CD8-positive, alpha-beta memory T cell (primary cell): ENCODE measurements at regions not wholly inside any gene's neighbourhood (a gene's known extent, or its start where the extent isn't known, plus 50 kb on each side); places are given as distances from the start of the nearest gene placed in this dataset.
"Not testable (repeated sequence)": the region's sequence is repeated elsewhere in the genome, so short reads cannot be mapped to it uniquely, and the experiment has no call there.

Source experiments
- CTCF ChIA-PET: fragments of 350-600 bp; sonication (Branson Sonifier 250); formaldehyde crosslinking; loops from one replicate; lab custom pipeline; 2021; ENCODE audit warnings: antibody characterized with exemption; lab: Charles Lee
- POLR2A ChIA-PET: fragments of 350-600 bp; sonication (Branson Sonifier 250); formaldehyde crosslinking; loops from one replicate; lab custom pipeline; 2021; ENCODE audit warnings: antibody characterized with exemption; lab: Charles Lee
- DNase-seq, 5 donors: peaks; one replicate each; pipeline versions ENCODE4 v3.0.0 to v3.0.0-alpha.2; 2020 to 2022; ENCODE audit warnings: mixed read lengths in 1 of 5
- H3K27ac ChIP-seq: one replicate; pipeline ENCODE4 v1.7.0; 2013; ENCODE audit warnings: low read depth, mild to moderate bottlenecking, low read length, moderate library complexity
- H3K27me3 ChIP-seq: 2 replicates; pipeline ENCODE4 v1.7.0; 2013; ENCODE audit warnings: low read length, mild to moderate bottlenecking; ENCODE audit not compliant: insufficient read depth, poor library complexity, severe bottlenecking
- H3K36me3 ChIP-seq: 2 replicates; pipeline ENCODE4 v1.7.0; 2013; ENCODE audit warnings: mild to moderate bottlenecking, low read length, moderate library complexity; ENCODE audit not compliant: insufficient read depth
- H3K4me1 ChIP-seq: 2 replicates; pipeline ENCODE4 v1.7.0; 2013; ENCODE audit warnings: mild to moderate bottlenecking, low read length, moderate library complexity; ENCODE audit not compliant: insufficient read depth
- H3K4me3 ChIP-seq: 2 replicates; pipeline ENCODE4 v1.7.0; 2013; ENCODE audit warnings: mild to moderate bottlenecking, low read length
- H3K9me3 ChIP-seq: 2 replicates; pipeline ENCODE4 v1.7.0; 2013; ENCODE audit warnings: mild to moderate bottlenecking, low read length
- H3K27ac Mint-ChIP-seq, 8 donors: one replicate each; pipeline ENCODE4 v1.8.0; 2020 to 2021; ENCODE audit warnings: mixed read lengths in 8 of 8, mild to moderate bottlenecking in 6 of 8, inconsistent platforms in 3 of 8, moderate library complexity in 3 of 8
- H3K27me3 Mint-ChIP-seq, 2 donors: one replicate each; pipeline ENCODE4 v1.8.0; 2020 to 2021; ENCODE audit warnings: mixed read lengths in 2 of 2, mild to moderate bottlenecking in 1 of 2, moderate library complexity in 1 of 2
- H3K36me3 Mint-ChIP-seq, 3 donors: one replicate each; pipeline ENCODE4 v1.8.0; 2020 to 2021; ENCODE audit warnings: mixed read lengths in 3 of 3, inconsistent platforms in 1 of 3, mild to moderate bottlenecking in 1 of 3
- H3K4me1 Mint-ChIP-seq, 3 donors: one replicate each; pipeline ENCODE4 v1.8.0; 2020 to 2021; ENCODE audit warnings: mixed read lengths in 3 of 3, inconsistent platforms in 1 of 3, mild to moderate bottlenecking in 1 of 3
- H3K4me3 Mint-ChIP-seq, 7 donors: one replicate each; pipeline ENCODE4 v1.8.0; 2020 to 2021; ENCODE audit warnings: mixed read lengths in 7 of 7, mild to moderate bottlenecking in 6 of 7, moderate library complexity in 4 of 7, inconsistent platforms in 2 of 7
- H3K9me3 Mint-ChIP-seq, 5 donors: one replicate each; pipeline ENCODE4 v1.8.0; 2020 to 2022; ENCODE audit warnings: mixed read lengths in 5 of 5, mild to moderate bottlenecking in 3 of 5, moderate library complexity in 2 of 5, inconsistent platforms in 1 of 5

- no peaks in the 10 kb centered on the region for H3K27me3 ChIP-seq
- POLR2A ChIA-PET, result no interaction called here
- no peaks in the 10 kb centered on the region for H3K36me3 ChIP-seq
- H3K4me1 Mint-ChIP-seq, result no peaks in the 10 kb centered on the region
- H3K27me3 Mint-ChIP-seq, result peaks cover 7 to 35% of the 10 kb centered on the region in 2 donors
- no peak for DNase-seq
- H3K4me1 ChIP-seq, result no peaks in the 10 kb centered on the region
- H3K27ac Mint-ChIP-seq, result no peak overlapping the region
- H3K4me3 Mint-ChIP-seq, result no peak overlapping the region
- CTCF ChIA-PET, result no interaction called here
- H3K9me3 Mint-ChIP-seq, result peaks cover 0 to 4% (median 0%) of the 10 kb centered on the region in 5 donors
- no peaks in the 10 kb centered on the region for H3K36me3 Mint-ChIP-seq
- no peaks in the 10 kb centered on the region for H3K9me3 ChIP-seq
- H3K27ac ChIP-seq, result no peak overlapping the region
- H3K4me3 ChIP-seq, result no peak overlapping the region
Measured at GRCh38 chr2:216758256-216759155, 63.2 kb upstream of the IGFBP5 start.

GRCh38 chr2:216757532-216757931 lies 62.2 kb upstream of the IGFBP5 start:
- no peak overlapping the region for H3K4me3 ChIP-seq
- no peak overlapping the region for H3K27ac ChIP-seq
- peaks cover 6 to 26% of the 10 kb centered on the region in 2 donors for H3K27me3 Mint-ChIP-seq
- no peaks in the 10 kb centered on the region for H3K4me1 Mint-ChIP-seq
- H3K36me3 ChIP-seq, result no peaks in the 10 kb centered on the region
- no peak overlapping the region for H3K4me3 Mint-ChIP-seq
- H3K36me3 Mint-ChIP-seq, result no peaks in the 10 kb centered on the region
- no peak for DNase-seq
- H3K9me3 ChIP-seq, result no peaks in the 10 kb centered on the region
- H3K4me1 ChIP-seq, result no peaks in the 10 kb centered on the region
- ChIA-PET CTCF (no interaction called here), POLR2A (no interaction called here)
- H3K9me3 Mint-ChIP-seq, result peaks cover 0 to 4% (median 0%) of the 10 kb centered on the region in 5 donors
- no peaks in the 10 kb centered on the region for H3K27me3 ChIP-seq
- H3K27ac Mint-ChIP-seq, result no peak overlapping the region

GRCh38 chr2:216756435-216756834 lies 61.1 kb upstream of the IGFBP5 start:
- no peaks in the 10 kb centered on the region for H3K27me3 ChIP-seq
- no peaks in the 10 kb centered on the region for H3K4me1 ChIP-seq
- no peaks in the 10 kb centered on the region for H3K36me3 ChIP-seq
- no peak overlapping the region for H3K4me3 Mint-ChIP-seq
- CTCF ChIA-PET, result no interaction called here
- no peaks in the 10 kb centered on the region for H3K36me3 Mint-ChIP-seq
- H3K27ac Mint-ChIP-seq, result no peak overlapping the region
- no peak overlapping the region for H3K27ac ChIP-seq
- peaks cover 6 to 24% of the 10 kb centered on the region in 2 donors for H3K27me3 Mint-ChIP-seq
- no peak overlapping the region for H3K4me3 ChIP-seq
- H3K9me3 Mint-ChIP-seq, result peaks cover 0 to 4% (median 0%) of the 10 kb centered on the region in 5 donors
- no peaks in the 10 kb centered on the region for H3K4me1 Mint-ChIP-seq
- no peak for DNase-seq
- POLR2A ChIA-PET, result no interaction called here
- no peaks in the 10 kb centered on the region for H3K9me3 ChIP-seq

- no peaks in the 10 kb centered on the region for H3K4me1 ChIP-seq
- no peak overlapping the region for H3K27ac ChIP-seq
- DNase-seq, result no peak
- H3K27me3 ChIP-seq, result no peaks in the 10 kb centered on the region
- H3K4me3 Mint-ChIP-seq, result no peak overlapping the region
- ChIA-PET CTCF (no interaction called here), POLR2A (no interaction called here)
- H3K27ac Mint-ChIP-seq, result no peak overlapping the region
- peaks cover 0 to 4% (median 0%) of the 10 kb centered on the region in 5 donors for H3K9me3 Mint-ChIP-seq
- no peaks in the 10 kb centered on the region for H3K36me3 Mint-ChIP-seq
- H3K27me3 Mint-ChIP-seq, result peaks cover 7 to 22% of the 10 kb centered on the region in 2 donors
- no peaks in the 10 kb centered on the region for H3K9me3 ChIP-seq
- H3K4me3 ChIP-seq, result no peak overlapping the region
- H3K4me1 Mint-ChIP-seq, result no peaks in the 10 kb centered on the region
- H3K36me3 ChIP-seq, result no peaks in the 10 kb centered on the region
Measured at GRCh38 chr2:216754812-216755211, 59.5 kb upstream of the IGFBP5 start.

- H3K4me1 Mint-ChIP-seq, result no peaks in the 10 kb centered on the region
- Histone ChIP-seq H3K9me3 (no peaks in the 10 kb centered on the region), H3K4me3 (no peak overlapping the region), H3K27me3 (no peaks in the 10 kb centered on the region), H3K36me3 (no peaks in the 10 kb centered on the region), H3K27ac (no peak overlapping the region), H3K4me1 (no peaks in the 10 kb centered on the region)
- H3K4me3 Mint-ChIP-seq, result no peak overlapping the region
- POLR2A ChIA-PET, result no interaction called here
- H3K9me3 Mint-ChIP-seq, result peaks cover 0 to 4% (median 0%) of the 10 kb centered on the region in 5 donors
- no peak for DNase-seq
- no peak overlapping the region for H3K27ac Mint-ChIP-seq
- CTCF ChIA-PET, result no interaction called here
- H3K36me3 Mint-ChIP-seq, result no peaks in the 10 kb centered on the region
- H3K27me3 Mint-ChIP-seq, result peaks cover 7 to 22% of the 10 kb centered on the region in 2 donors
Measured at GRCh38 chr2:216754336-216754735, 59.0 kb upstream of the IGFBP5 start.

- H3K4me1 Mint-ChIP-seq, result no peaks in the 10 kb centered on the region
- Histone ChIP-seq H3K4me3 (no peak overlapping the region), H3K27me3 (no peaks in the 10 kb centered on the region), H3K36me3 (no peaks in the 10 kb centered on the region), H3K27ac (no peak overlapping the region), H3K9me3 (no peaks in the 10 kb centered on the region), H3K4me1 (no peaks in the 10 kb centered on the region)
- ChIA-PET CTCF (no interaction called here), POLR2A (no interaction called here)
- no peak for DNase-seq
- H3K36me3 Mint-ChIP-seq, result no peaks in the 10 kb centered on the region
- H3K9me3 Mint-ChIP-seq, result peaks cover 0 to 4% (median 0%) of the 10 kb centered on the region in 5 donors
- H3K27ac Mint-ChIP-seq, result no peak overlapping the region
- H3K27me3 Mint-ChIP-seq, result peaks cover 7 to 26% of the 10 kb centered on the region in 2 donors
- no peak overlapping the region for H3K4me3 Mint-ChIP-seq
Measured at GRCh38 chr2:216752855-216753505, 57.6 kb upstream of the IGFBP5 start.

- H3K27ac Mint-ChIP-seq, H3K9me3 ChIP-seq, H3K4me1 ChIP-seq, H3K9me3 Mint-ChIP-seq, H3K36me3 ChIP-seq, H3K27ac ChIP-seq, H3K36me3 Mint-ChIP-seq, POLR2A ChIA-PET, DNase-seq, H3K4me3 ChIP-seq, H3K4me1 Mint-ChIP-seq, H3K4me3 Mint-ChIP-seq, H3K27me3 ChIP-seq, CTCF ChIA-PET: not testable (repeated sequence)
- peaks cover 12 to 21% of the 10 kb centered on the region in 2 donors for H3K27me3 Mint-ChIP-seq
Measured at GRCh38 chr2:216750750-216751149, 55.4 kb upstream of the IGFBP5 start.

- H3K27ac ChIP-seq, H3K36me3 ChIP-seq, H3K4me1 Mint-ChIP-seq, POLR2A ChIA-PET, H3K4me3 Mint-ChIP-seq, H3K4me3 ChIP-seq, H3K27me3 ChIP-seq, H3K4me1 ChIP-seq, H3K9me3 Mint-ChIP-seq, CTCF ChIA-PET, H3K36me3 Mint-ChIP-seq, H3K9me3 ChIP-seq, H3K27ac Mint-ChIP-seq, DNase-seq: not testable (repeated sequence)
- H3K27me3 Mint-ChIP-seq, result peaks cover 19 to 42% of the 10 kb centered on the region in 2 donors
Measured at GRCh38 chr2:216746268-216746667, 50.9 kb upstream of the IGFBP5 start.
